Endothelial cell of umbilical vein (primary cell): ENCODE measurements at regions not wholly inside any gene's neighbourhood (a gene's known extent, or its start where the extent isn't known, plus 50 kb on each side); places are given as distances from the start of the nearest gene placed in this dataset.

Source experiments
- BruUV-seq: library from RNA; stranded (reverse); fragments of 400-500 nt; replicated peaks from 2 replicates; lab custom pipeline; 2021; lab: Mats Ljungman, UMichigan
- CTCF ChIA-PET: fragments of 300-600, 350-600 bp; sonication (Branson Sonifier 250); formaldehyde crosslinking; loops from one replicate; lab custom pipeline; 2021; ENCODE audit warnings: antibody characterized with exemption, inconsistent platforms; lab: Charles Lee
- POLR2A ChIA-PET: fragments of 300-600, 350-600 bp; sonication (Branson Sonifier 250); formaldehyde crosslinking; loops from one replicate; lab custom pipeline; 2021; ENCODE audit warnings: antibody characterized with exemption, inconsistent platforms; lab: Charles Lee
- DNase-seq: peaks from one replicate; pipeline ENCODE4 v3.0.0-alpha.2; 2011; ENCODE audit warnings: low read depth, low spot score
- FAIRE-seq: peaks from 2 replicates; lab custom pipeline; 2011; peaks lifted over from hg19 to GRCh38; lab: Jason Lieb, UNC
- H2AFZ ChIP-seq: 2 replicates; pipeline ENCODE4 v1.6.0; 2012; ENCODE audit warnings: low read depth, low read length, control low read depth, inconsistent platforms
- H3K27ac ChIP-seq: 2 replicates; pipeline ENCODE4 v1.5.1; 2011; ENCODE audit warnings: low read depth, mild to moderate bottlenecking, control low read depth, low read length, moderate library complexity; ENCODE audit not compliant: insufficient read depth
- H3K27me3 ChIP-seq, 2 experiments: 2 replicates each; pipeline versions ENCODE4 v1.6.0 to v1.6.1; 2011; ENCODE audit warnings: low read length in 2 of 2, mixed read lengths in 1 of 2; ENCODE audit not compliant: control insufficient read depth in 2 of 2, insufficient read depth in 2 of 2
- H3K36me3 ChIP-seq, 2 experiments: 2 replicates in 1 of 2; 3 replicates in 1 of 2; pipeline ENCODE4 v1.5.1; 2011; ENCODE audit warnings: low read length in 2 of 2, mild to moderate bottlenecking in 1 of 2, moderate library complexity in 1 of 2; ENCODE audit not compliant: control insufficient read depth in 2 of 2, insufficient read depth in 2 of 2; ENCODE audit errors: extremely low read depth in 1 of 2
- H3K4me1 ChIP-seq: 3 replicates; pipeline ENCODE4 v1.5.1; 2011; ENCODE audit warnings: mild to moderate bottlenecking, low read length; ENCODE audit not compliant: control insufficient read depth, insufficient read depth; ENCODE audit errors: extremely low read depth
- H3K4me2 ChIP-seq: 2 replicates; pipeline ENCODE4 v1.6.1; 2011; ENCODE audit warnings: low read length, control low read depth, mixed read lengths; ENCODE audit not compliant: insufficient read depth
- H3K4me3 ChIP-seq, 3 experiments: fragments of 200-600 bp in 1 of 3; sonication (generic), shearing (Covaris generic) in 1 of 3; replicated peaks in 1 of 3; 2 replicates each; pipeline ENCODE4 v1.5.1; 2011 to 2016; ENCODE audit warnings: control low read depth in 3 of 3, low read length in 3 of 3, mild to moderate bottlenecking in 2 of 3, inconsistent platforms in 1 of 3, low read depth in 1 of 3, moderate library complexity in 1 of 3; ENCODE audit not compliant: insufficient read depth in 1 of 3
- H3K79me2 ChIP-seq: 2 replicates; pipeline ENCODE4 v1.6.0; 2012; ENCODE audit warnings: low read length, inconsistent platforms; ENCODE audit not compliant: control insufficient read depth, insufficient read depth
- H3K9ac ChIP-seq: replicated peaks from 2 replicates; pipeline ENCODE3; 2011; ENCODE audit warnings: low read length, control low read depth; ENCODE audit not compliant: insufficient read depth; ENCODE audit errors: extremely low read depth
- H3K9me1 ChIP-seq: replicated peaks from 3 replicates; pipeline ENCODE4 v1.6.0; 2011; ENCODE audit warnings: mild to moderate bottlenecking, low read length; ENCODE audit not compliant: control insufficient read depth, insufficient read depth; ENCODE audit errors: extremely low read depth
- H3K9me3 ChIP-seq: replicated peaks from 2 replicates; pipeline ENCODE4 v1.5.1; 2012; ENCODE audit warnings: low read length, inconsistent platforms; ENCODE audit not compliant: control insufficient read depth, insufficient read depth
- H4K20me1 ChIP-seq: replicated peaks from 2 replicates; pipeline ENCODE3; 2011; ENCODE audit warnings: mild to moderate bottlenecking, low read length; ENCODE audit not compliant: control insufficient read depth, insufficient read depth; ENCODE audit errors: extremely low read depth
- EZH2 ChIP-seq: IDR thresholded peaks from 2 replicates; pipeline ENCODE4 v1.6.1; 2012; ENCODE audit warnings: borderline replicate concordance, low read depth, mild to moderate bottlenecking, moderate library complexity, low read length, inconsistent platforms; ENCODE audit not compliant: severe bottlenecking
- FOS ChIP-seq: IDR thresholded peaks from 2 replicates; pipeline ENCODE4 v1.6.1; 2011; ENCODE audit warnings: mild to moderate bottlenecking, low read length, moderate library complexity, borderline replicate concordance; ENCODE audit not compliant: insufficient read depth
- GATA2 ChIP-seq: IDR thresholded peaks from 2 replicates; pipeline ENCODE4 v1.7.0; 2011; ENCODE audit warnings: low read depth, mild to moderate bottlenecking, moderate library complexity, mixed read lengths, low read length; ENCODE audit not compliant: insufficient read length, insufficient read depth
- JUN ChIP-seq: IDR thresholded peaks from 2 replicates; pipeline ENCODE4 v1.6.1; 2011; ENCODE audit warnings: borderline replicate concordance, low read depth; ENCODE audit not compliant: insufficient read length, insufficient read depth
- MYC ChIP-seq: IDR thresholded peaks from one replicate; pipeline ENCODE4 v1.6.1; 2011; ENCODE audit warnings: mild to moderate bottlenecking, low read depth, low read length
- POLR2A ChIP-seq: IDR thresholded peaks from 2 replicates; pipeline ENCODE4 v1.6.1; 2012; ENCODE audit warnings: low read depth, mild to moderate bottlenecking, control low read depth, low read length
- POLR2AphosphoS5 ChIP-seq: IDR thresholded peaks from 2 replicates; pipeline ENCODE4 v1.6.1; 2012; ENCODE audit warnings: low read depth, mild to moderate bottlenecking, control low read depth, low read length, moderate library complexity; ENCODE audit not compliant: insufficient read depth
- dilution Hi-C: fragments of 300-500 bp; cut with MboI; formaldehyde crosslinking; loops from one replicate; pipeline ENCODE4 v1.15.0; 2019; ENCODE audit warnings: low sequenced_read_pairs; ENCODE audit not compliant: extremely low pct_ligation_motif_present
- intact Hi-C: fragments of 100-400 bp; cut with micrococcal nuclease; formaldehyde crosslinking; loops from one replicate; pipeline ENCODE4 v1.10.0; 2022
- TF ChIP-seq, protein P1 (sequence below), 2 donors: IDR thresholded peaks; 1 replicate in 1 of 2; 2 replicates in 1 of 2; pipeline ENCODE4 v1.5.1; 2011; ENCODE audit warnings: low read length in 2 of 2, mild to moderate bottlenecking in 2 of 2, moderate library complexity in 2 of 2, control low read depth in 1 of 2, inconsistent platforms in 1 of 2, low read depth in 1 of 2; ENCODE audit not compliant: insufficient read depth in 1 of 2; ENCODE audit errors: extremely low read depth in 1 of 2
- TF ChIP-seq, protein P2 (sequence below): IDR thresholded peaks from 2 replicates; pipeline ENCODE4 v1.6.1; 2011; ENCODE audit not compliant: insufficient read depth, insufficient read length

DNA sequence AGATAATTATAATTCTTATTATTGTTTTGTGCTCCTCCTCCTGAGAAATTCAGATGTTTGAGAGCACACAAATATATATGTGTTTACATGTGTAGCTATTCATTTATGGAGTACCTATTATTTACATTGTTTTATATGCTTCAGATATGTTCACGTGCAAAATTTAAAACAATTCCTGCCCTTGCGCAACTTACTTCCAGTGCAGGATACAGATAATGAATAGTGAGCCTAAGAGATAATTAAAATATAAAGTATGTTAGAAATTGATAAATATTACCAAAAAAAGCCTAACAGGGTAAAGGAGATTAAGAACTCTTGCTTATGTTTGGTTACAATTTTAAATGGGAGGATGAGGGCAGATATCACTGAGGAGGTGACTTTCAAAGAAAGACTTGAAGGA, 81.7 kb upstream of the DPH6 start:
- Histone ChIP-seq H3K9me3 (no peaks in the 10 kb centered on the region), H3K4me1 (no peaks in the 10 kb centered on the region), H2AFZ (no peak overlapping the region), H3K4me2 (no peak overlapping the region), H3K9me1 (no peaks in the 10 kb centered on the region), H3K4me3 (no peak overlapping the region), H4K20me1 (no peaks in the 10 kb centered on the region), H3K9ac (no peak overlapping the region), H3K27me3 (no peaks in the 10 kb centered on the region), H3K36me3 (no peaks in the 10 kb centered on the region), H3K79me2 (no peaks in the 10 kb centered on the region), H3K27ac (no peak overlapping the region)
- ChIA-PET CTCF (interaction anchor here (1.1 to 1.3 kb wide), 2 partner anchors 21 to 45 kb away, joined by 3 read pairs; no protein-coding TSS in a partner anchor), POLR2A (no interaction called here)
- no TSS peak for BruUV-seq
- DNase-seq (no peak), FAIRE-seq (no peak)
- TF ChIP-seq POLR2A (no peak), JUN (no peak), GATA2 (no peak), MYC (no peak), EZH2 (no peak), FOS (no peak), POLR2AphosphoS5 (no peak)
- TF ChIP-seq, protein P1, sequence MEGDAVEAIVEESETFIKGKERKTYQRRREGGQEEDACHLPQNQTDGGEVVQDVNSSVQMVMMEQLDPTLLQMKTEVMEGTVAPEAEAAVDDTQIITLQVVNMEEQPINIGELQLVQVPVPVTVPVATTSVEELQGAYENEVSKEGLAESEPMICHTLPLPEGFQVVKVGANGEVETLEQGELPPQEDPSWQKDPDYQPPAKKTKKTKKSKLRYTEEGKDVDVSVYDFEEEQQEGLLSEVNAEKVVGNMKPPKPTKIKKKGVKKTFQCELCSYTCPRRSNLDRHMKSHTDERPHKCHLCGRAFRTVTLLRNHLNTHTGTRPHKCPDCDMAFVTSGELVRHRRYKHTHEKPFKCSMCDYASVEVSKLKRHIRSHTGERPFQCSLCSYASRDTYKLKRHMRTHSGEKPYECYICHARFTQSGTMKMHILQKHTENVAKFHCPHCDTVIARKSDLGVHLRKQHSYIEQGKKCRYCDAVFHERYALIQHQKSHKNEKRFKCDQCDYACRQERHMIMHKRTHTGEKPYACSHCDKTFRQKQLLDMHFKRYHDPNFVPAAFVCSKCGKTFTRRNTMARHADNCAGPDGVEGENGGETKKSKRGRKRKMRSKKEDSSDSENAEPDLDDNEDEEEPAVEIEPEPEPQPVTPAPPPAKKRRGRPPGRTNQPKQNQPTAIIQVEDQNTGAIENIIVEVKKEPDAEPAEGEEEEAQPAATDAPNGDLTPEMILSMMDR (IDR thresholded peaks at IDR 0.05; ENCODE audit: extremely low read depth in 1 of 2, insufficient read depth in 1 of 2, low read depth in 1 of 2, low read length in 2 of 2): no peak
- TF ChIP-seq, protein P2, sequence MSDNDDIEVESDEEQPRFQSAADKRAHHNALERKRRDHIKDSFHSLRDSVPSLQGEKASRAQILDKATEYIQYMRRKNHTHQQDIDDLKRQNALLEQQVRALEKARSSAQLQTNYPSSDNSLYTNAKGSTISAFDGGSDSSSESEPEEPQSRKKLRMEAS: no peak
- dilution Hi-C loops: no loop called here
- intact Hi-C loops: no loop called here
